SK-N-SH treated with all-trans-retinoic acid at 6 μM for 48 hours (cell line): ENCODE measurements at regions not wholly inside any gene's neighbourhood (a gene's known extent, or its start where the extent isn't known, plus 50 kb on each side); places are given as distances from the start of the nearest gene placed in this dataset.

Experiments
- ARNTL ChIP-seq: fragments of 450-650 bp; formaldehyde crosslinking; IDR thresholded peaks from 2 replicates; pipeline ENCODE4 v1.5.0; 2020; ENCODE audit warnings: low read depth, mild to moderate bottlenecking, moderate library complexity, borderline replicate concordance
- GLIS3 ChIP-seq: fragments of 250-450 bp; sonication (Bioruptor Pico); IDR thresholded peaks from 2 replicates; pipeline ENCODE4 v1.5.0; 2020; ENCODE audit warnings: mild to moderate bottlenecking, moderate library complexity
- SNAI2 ChIP-seq: fragments of 250-450 bp; sonication (Bioruptor Pico); IDR thresholded peaks from 2 replicates; pipeline ENCODE4 v1.5.0; 2020; ENCODE audit warnings: mild to moderate bottlenecking, moderate library complexity
- ZFP3 ChIP-seq: fragments of 250-450 bp; sonication (Bioruptor Pico); IDR thresholded peaks from 2 replicates; pipeline ENCODE4 v1.5.0; 2020; ENCODE audit warnings: mild to moderate bottlenecking, moderate library complexity
- ZNF565 ChIP-seq: fragments of 450-650 bp; formaldehyde crosslinking; conservative IDR thresholded peaks from 2 replicates; pipeline ENCODE4 v1.5.0; 2020; ENCODE audit warnings: low read depth, mild to moderate bottlenecking, moderate library complexity
- TF ChIP-seq, protein P1 (sequence below): fragments of 250-450 bp; sonication (Bioruptor Pico); IDR thresholded peaks from 2 replicates; pipeline ENCODE4 v1.5.1; 2020; ENCODE audit warnings: low read depth, mild to moderate bottlenecking, moderate library complexity
- TF ChIP-seq, protein P2 (sequence below): fragments of 250-450 bp; sonication (Bioruptor Pico); IDR thresholded peaks from 2 replicates; pipeline ENCODE4 v1.8.0; 2021; ENCODE audit warnings: low read depth, mild to moderate bottlenecking, moderate library complexity, borderline replicate concordance
- TF ChIP-seq, protein P3 (sequence below): fragments of 250-450 bp; sonication (Bioruptor Pico); IDR thresholded peaks from 2 replicates; pipeline ENCODE4 v1.8.0; 2020; ENCODE audit warnings: mild to moderate bottlenecking, moderate library complexity, borderline replicate concordance

DNA sequence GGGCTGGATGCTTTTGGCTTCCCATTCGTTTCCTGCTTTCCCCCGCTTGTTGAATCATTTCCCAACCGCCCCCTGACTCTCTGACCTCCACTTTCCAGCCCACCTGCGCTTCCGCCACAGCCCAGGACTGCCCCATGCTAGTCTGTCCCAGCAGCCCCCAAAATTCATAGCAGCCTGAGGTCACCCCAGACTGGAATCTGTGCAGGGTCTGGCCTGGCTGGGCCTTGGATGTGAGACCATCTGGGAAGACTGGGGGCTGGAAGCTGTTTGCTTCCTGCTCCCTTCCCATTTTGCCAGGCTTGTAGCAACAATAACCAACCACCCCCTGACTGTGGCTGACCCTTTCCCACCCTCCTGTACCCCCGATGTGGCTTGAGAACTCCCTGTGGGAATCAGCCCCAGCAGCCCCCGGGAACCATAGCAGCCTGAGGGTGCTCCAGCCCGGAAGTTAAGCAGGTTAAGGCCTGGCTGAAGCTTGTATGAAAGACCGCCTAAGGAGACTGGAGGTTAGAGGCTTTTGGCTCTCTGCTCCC lies 2290.8 kb downstream of the TP53TG3F start:
- no peak for TF ChIP-seq ZFP3 (CRISPR knock-in tag)
- TF ChIP-seq ZNF565 (CRISPR knock-in tag), result no peak
- TF ChIP-seq, protein P1, sequence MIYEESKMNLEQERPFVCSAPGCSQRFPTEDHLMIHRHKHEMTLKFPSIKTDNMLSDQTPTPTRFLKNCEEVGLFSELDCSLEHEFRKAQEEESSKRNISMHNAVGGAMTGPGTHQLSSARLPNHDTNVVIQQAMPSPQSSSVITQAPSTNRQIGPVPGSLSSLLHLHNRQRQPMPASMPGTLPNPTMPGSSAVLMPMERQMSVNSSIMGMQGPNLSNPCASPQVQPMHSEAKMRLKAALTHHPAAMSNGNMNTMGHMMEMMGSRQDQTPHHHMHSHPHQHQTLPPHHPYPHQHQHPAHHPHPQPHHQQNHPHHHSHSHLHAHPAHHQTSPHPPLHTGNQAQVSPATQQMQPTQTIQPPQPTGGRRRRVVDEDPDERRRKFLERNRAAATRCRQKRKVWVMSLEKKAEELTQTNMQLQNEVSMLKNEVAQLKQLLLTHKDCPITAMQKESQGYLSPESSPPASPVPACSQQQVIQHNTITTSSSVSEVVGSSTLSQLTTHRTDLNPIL, result no peak
- TF ChIP-seq, protein P2, sequence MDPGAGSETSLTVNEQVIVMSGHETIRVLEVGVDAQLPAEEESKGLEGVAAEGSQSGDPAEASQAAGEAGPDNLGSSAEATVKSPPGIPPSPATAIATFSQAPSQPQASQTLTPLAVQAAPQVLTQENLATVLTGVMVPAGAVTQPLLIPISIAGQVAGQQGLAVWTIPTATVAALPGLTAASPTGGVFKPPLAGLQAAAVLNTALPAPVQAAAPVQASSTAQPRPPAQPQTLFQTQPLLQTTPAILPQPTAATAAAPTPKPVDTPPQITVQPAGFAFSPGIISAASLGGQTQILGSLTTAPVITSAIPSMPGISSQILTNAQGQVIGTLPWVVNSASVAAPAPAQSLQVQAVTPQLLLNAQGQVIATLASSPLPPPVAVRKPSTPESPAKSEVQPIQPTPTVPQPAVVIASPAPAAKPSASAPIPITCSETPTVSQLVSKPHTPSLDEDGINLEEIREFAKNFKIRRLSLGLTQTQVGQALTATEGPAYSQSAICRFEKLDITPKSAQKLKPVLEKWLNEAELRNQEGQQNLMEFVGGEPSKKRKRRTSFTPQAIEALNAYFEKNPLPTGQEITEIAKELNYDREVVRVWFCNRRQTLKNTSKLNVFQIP (CRISPR knock-in tag), result no peak
- TF ChIP-seq GLIS3 (CRISPR knock-in tag), result no peak
- no peak for TF ChIP-seq ARNTL (CRISPR knock-in tag)
- TF ChIP-seq SNAI2 (CRISPR knock-in tag), result no peak
- TF ChIP-seq, protein P3, sequence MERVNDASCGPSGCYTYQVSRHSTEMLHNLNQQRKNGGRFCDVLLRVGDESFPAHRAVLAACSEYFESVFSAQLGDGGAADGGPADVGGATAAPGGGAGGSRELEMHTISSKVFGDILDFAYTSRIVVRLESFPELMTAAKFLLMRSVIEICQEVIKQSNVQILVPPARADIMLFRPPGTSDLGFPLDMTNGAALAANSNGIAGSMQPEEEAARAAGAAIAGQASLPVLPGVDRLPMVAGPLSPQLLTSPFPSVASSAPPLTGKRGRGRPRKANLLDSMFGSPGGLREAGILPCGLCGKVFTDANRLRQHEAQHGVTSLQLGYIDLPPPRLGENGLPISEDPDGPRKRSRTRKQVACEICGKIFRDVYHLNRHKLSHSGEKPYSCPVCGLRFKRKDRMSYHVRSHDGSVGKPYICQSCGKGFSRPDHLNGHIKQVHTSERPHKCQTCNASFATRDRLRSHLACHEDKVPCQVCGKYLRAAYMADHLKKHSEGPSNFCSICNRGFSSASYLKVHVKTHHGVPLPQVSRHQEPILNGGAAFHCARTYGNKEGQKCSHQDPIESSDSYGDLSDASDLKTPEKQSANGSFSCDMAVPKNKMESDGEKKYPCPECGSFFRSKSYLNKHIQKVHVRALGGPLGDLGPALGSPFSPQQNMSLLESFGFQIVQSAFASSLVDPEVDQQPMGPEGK, result no peak
